MM.1S (cell line): ENCODE measurements at regions not wholly inside any gene's neighbourhood (a gene's known extent, or its start where the extent isn't known, plus 50 kb on each side); places are given as distances from the start of the nearest gene placed in this dataset.

Experiments used
- DNase-seq: peaks from one replicate; pipeline ENCODE4 v3.0.0-alpha.2; 2015
- H2AFZ ChIP-seq: fragments of 300-600 bp; sonication (generic); 2 replicates; pipeline ENCODE4 v1.6.0; 2016; ENCODE audit warnings: antibody characterized with exemption, low read length
- H3F3A ChIP-seq: fragments of 300-600 bp; sonication (generic); 2 replicates; pipeline ENCODE4 v1.6.1; 2016; ENCODE audit warnings: mild to moderate bottlenecking, antibody characterized with exemption, low read length, moderate library complexity, mixed read lengths; ENCODE audit not compliant: insufficient read depth
- H3K27ac ChIP-seq: fragments of 300-600 bp; sonication (generic); 2 replicates; pipeline ENCODE4 v1.5.1; 2016; ENCODE audit warnings: mild to moderate bottlenecking, low read length
- H3K27me3 ChIP-seq: fragments of 300-600 bp; sonication (generic); replicated peaks from 2 replicates; pipeline ENCODE4 v1.6.0; 2016; ENCODE audit warnings: low read length; ENCODE audit not compliant: insufficient read depth
- H3K36me3 ChIP-seq: fragments of 300-600 bp; sonication (generic); replicated peaks from 2 replicates; pipeline ENCODE4 v1.6.1; 2016; ENCODE audit warnings: mild to moderate bottlenecking, low read length, mixed read lengths; ENCODE audit not compliant: insufficient read depth
- H3K4me1 ChIP-seq: fragments of 300-600 bp; sonication (generic); 2 replicates; pipeline ENCODE4 v1.6.1; 2016; ENCODE audit warnings: low read length, mixed read lengths
- H3K4me2 ChIP-seq: fragments of 300-600 bp; sonication (generic); 2 replicates; pipeline ENCODE4 v1.6.0; 2016; ENCODE audit warnings: low read depth, low read length
- H3K4me3 ChIP-seq: fragments of 300-600 bp; sonication (generic); 2 replicates; pipeline ENCODE4 v1.5.1; 2016; ENCODE audit warnings: low read length, mixed read lengths
- H3K79me2 ChIP-seq: fragments of 300-600 bp; sonication (generic); 2 replicates; pipeline ENCODE4 v1.6.1; 2016; ENCODE audit warnings: mixed run types, low read length, mixed read lengths
- H3K9ac ChIP-seq: fragments of 300-600 bp; sonication (generic); 2 replicates; pipeline ENCODE4 v1.6.1; 2016; ENCODE audit warnings: low read length, mixed read lengths
- H3K9me2 ChIP-seq: fragments of 300-600 bp; sonication (generic); replicated peaks from 2 replicates; pipeline ENCODE4 v1.6.1; 2016; ENCODE audit warnings: mild to moderate bottlenecking, low read length, mixed read lengths; ENCODE audit not compliant: insufficient read depth
- H3K9me3 ChIP-seq: fragments of 300-600 bp; sonication (generic); replicated peaks from 2 replicates; pipeline ENCODE4 v1.6.1; 2016; ENCODE audit warnings: mild to moderate bottlenecking, low read length, mixed read lengths; ENCODE audit not compliant: insufficient read depth
- H4K20me1 ChIP-seq: fragments of 300-600 bp; sonication (generic); 2 replicates; pipeline ENCODE4 v1.6.1; 2016; ENCODE audit warnings: mild to moderate bottlenecking, low read length, moderate library complexity, mixed read lengths; ENCODE audit not compliant: insufficient read depth
- CTCF ChIP-seq: fragments of 300-600 bp; sonication (generic); IDR thresholded peaks from 2 replicates; pipeline ENCODE4 v1.5.1; 2016; ENCODE audit warnings: antibody characterized with exemption, low read length, mixed read lengths
- EZH2 ChIP-seq: fragments of 300-600 bp; sonication (generic); optimal IDR thresholded peaks from 2 replicates; pipeline ENCODE3; 2017; ENCODE audit warnings: low read depth, mild to moderate bottlenecking, antibody characterized with exemption, low read length, mixed read lengths
- EZH2phosphoT487 ChIP-seq: fragments of 300-600 bp; sonication (generic); IDR thresholded peaks from 2 replicates; pipeline ENCODE4 v1.6.1; 2018; ENCODE audit warnings: antibody characterized with exemption, low read length

- Histone ChIP-seq H4K20me1 (no peaks in the 10 kb centered on the region), H2AFZ (no peak overlapping the region), H3K27me3 (no peaks in the 10 kb centered on the region), H3K27ac (no peak overlapping the region), H3K36me3 (no peaks in the 10 kb centered on the region), H3K9ac (no peak overlapping the region), H3K4me3 (no peak overlapping the region), H3K4me2 (no peak overlapping the region), H3K79me2 (no peaks in the 10 kb centered on the region), H3K9me3 (no peaks in the 10 kb centered on the region), H3K9me2 (no peaks in the 10 kb centered on the region), H3K4me1 (no peaks in the 10 kb centered on the region), H3F3A (no peaks in the 10 kb centered on the region)
- TF ChIP-seq CTCF = no peak
- no peak for TF ChIP-seq EZH2
- TF ChIP-seq EZH2phosphoT487 = no peak
- DNase-seq = no peak
Measured at GRCh38 chr10:81564143-81564542, 310.9 kb upstream of the NRG3 start.

- TF ChIP-seq CTCF (no peak), EZH2phosphoT487 (no peak)
- Histone ChIP-seq H3K9me2 (no peaks in the 10 kb centered on the region), H3F3A (no peaks in the 10 kb centered on the region), H2AFZ (no peak overlapping the region), H3K27me3 (no peaks in the 10 kb centered on the region), H3K4me2 (no peak overlapping the region), H3K79me2 (no peaks in the 10 kb centered on the region), H3K4me1 (no peaks in the 10 kb centered on the region), H3K36me3 (no peaks in the 10 kb centered on the region), H3K27ac (no peak overlapping the region), H4K20me1 (no peaks in the 10 kb centered on the region), H3K4me3 (no peak overlapping the region), H3K9ac (no peak overlapping the region), H3K9me3 (no peaks in the 10 kb centered on the region)
- no peak for DNase-seq
Measured at GRCh38 chr10:81569488-81569887, 305.5 kb upstream of the NRG3 start.

DNA sequence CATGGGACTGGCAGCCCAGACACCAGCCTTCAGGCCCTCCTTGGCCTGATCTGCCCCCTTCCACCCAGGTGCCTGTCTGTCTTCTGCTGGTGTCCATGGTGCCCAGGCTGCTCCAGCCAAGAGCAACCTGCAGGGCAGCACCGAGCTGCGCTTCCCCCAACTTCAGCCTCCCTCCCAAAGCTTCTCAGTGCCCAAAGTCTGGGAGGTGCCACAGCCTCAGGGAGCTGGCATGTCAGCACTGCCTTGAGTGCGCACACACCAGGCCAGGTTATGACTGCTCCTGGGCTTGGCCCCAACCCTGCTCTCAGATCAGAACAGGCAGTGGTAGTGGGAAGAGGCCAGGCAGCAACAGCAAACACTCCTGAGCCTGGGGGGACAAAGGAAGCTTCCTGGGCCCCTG lies 304.6 kb upstream of the NRG3 start:
- no peaks in the 10 kb centered on the region for H4K20me1 ChIP-seq
- H3K4me1 ChIP-seq = no peaks in the 10 kb centered on the region
- H3K4me3 ChIP-seq = no peak overlapping the region
- H3K79me2 ChIP-seq = no peaks in the 10 kb centered on the region
- no peak overlapping the region for H3K4me2 ChIP-seq
- H3K9ac ChIP-seq = no peak overlapping the region
- no peak overlapping the region for H2AFZ ChIP-seq
- no peaks in the 10 kb centered on the region for H3K36me3 ChIP-seq
- no peaks in the 10 kb centered on the region for H3K27me3 ChIP-seq
- TF ChIP-seq EZH2phosphoT487 = no peak
- TF ChIP-seq EZH2 = no peak
- no peak for TF ChIP-seq CTCF
- DNase-seq = no peak
- H3K27ac ChIP-seq = no peak overlapping the region
- no peaks in the 10 kb centered on the region for H3K9me3 ChIP-seq
- no peaks in the 10 kb centered on the region for H3F3A ChIP-seq
- no peaks in the 10 kb centered on the region for H3K9me2 ChIP-seq
